Transverse colon (tissue), 3 donors: ENCODE measurements at regions not wholly inside any gene's neighbourhood (a gene's known extent, or its start where the extent isn't known, plus 50 kb on each side); places are given as distances from the start of the nearest gene placed in this dataset.

Experiments used
- POLR2A ChIP-seq: fragments of 450-650 bp; IDR thresholded peaks from one replicate; pipeline ENCODE4 v1.6.1; 2016; ENCODE audit warnings: antibody characterized with exemption, mild to moderate bottlenecking, moderate library complexity
- TF ChIP-seq, protein P1 (sequence below), 5 experiments: fragments of 200-600 bp in 3 of 5; fragments of 450-650 bp in 2 of 5; sonication (generic) in 3 of 5; IDR thresholded peaks; 1 replicate in 2 of 5; 2 replicates in 3 of 5; pipeline ENCODE4 v1.5.1; 2016 to 2017; ENCODE audit warnings: antibody characterized with exemption in 5 of 5, inconsistent platforms in 3 of 5, mild to moderate bottlenecking in 2 of 5, moderate library complexity in 1 of 5

DNA sequence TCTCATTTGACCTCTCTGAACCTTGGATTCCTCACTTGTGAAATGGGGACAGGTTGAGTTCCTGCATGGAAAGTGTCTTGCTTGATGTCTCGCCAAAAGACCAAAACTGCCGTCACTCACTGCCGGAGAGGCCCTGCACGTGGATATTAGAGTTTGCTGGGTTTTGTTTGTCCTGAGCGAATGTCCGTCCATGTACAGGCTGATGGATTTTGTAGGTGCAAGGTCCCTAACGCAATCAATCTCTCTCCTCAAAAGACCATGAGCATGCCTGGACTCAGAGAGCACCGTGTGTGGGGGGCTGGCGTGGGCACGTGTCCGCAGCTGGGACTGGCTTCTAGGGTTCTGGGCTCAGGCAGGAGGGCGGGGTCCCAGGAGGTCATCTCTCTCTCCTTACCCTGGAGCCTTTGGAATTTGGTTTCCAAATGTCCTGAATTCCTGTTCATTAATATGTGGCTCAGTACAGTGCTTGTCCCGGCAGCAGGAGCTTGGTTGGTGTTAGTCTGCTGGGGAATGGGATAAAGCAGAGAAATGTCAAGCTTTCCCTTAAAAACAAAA, 146.0 kb upstream of the IER5L start:
- TF ChIP-seq, protein P1, sequence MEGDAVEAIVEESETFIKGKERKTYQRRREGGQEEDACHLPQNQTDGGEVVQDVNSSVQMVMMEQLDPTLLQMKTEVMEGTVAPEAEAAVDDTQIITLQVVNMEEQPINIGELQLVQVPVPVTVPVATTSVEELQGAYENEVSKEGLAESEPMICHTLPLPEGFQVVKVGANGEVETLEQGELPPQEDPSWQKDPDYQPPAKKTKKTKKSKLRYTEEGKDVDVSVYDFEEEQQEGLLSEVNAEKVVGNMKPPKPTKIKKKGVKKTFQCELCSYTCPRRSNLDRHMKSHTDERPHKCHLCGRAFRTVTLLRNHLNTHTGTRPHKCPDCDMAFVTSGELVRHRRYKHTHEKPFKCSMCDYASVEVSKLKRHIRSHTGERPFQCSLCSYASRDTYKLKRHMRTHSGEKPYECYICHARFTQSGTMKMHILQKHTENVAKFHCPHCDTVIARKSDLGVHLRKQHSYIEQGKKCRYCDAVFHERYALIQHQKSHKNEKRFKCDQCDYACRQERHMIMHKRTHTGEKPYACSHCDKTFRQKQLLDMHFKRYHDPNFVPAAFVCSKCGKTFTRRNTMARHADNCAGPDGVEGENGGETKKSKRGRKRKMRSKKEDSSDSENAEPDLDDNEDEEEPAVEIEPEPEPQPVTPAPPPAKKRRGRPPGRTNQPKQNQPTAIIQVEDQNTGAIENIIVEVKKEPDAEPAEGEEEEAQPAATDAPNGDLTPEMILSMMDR (IDR thresholded peaks at IDR 0.05) = no peak
- no peak for TF ChIP-seq POLR2A
